ENCODE measurements at regions not wholly inside any gene's neighbourhood (a gene's known extent, or its start where the extent isn't known, plus 50 kb on each side); places are given as distances from the start of the nearest gene placed in this dataset.

- no peak for FAIRE-seq
- no peak for DNase-seq (ENCODE audit: insufficient read length, low spot score)
- no peak for TF ChIP-seq POLR2A (IDR thresholded peaks at IDR 0.05; ENCODE audit: low read depth, low read length)
- no peak for TF ChIP-seq PAX5 (IDR thresholded peaks at IDR 0.05; ENCODE audit: insufficient read depth, low read length, severe bottlenecking)
- TF ChIP-seq POLR2AphosphoS5 (IDR thresholded peaks at IDR 0.05; ENCODE audit: low read depth, low read length): no peak
- TF ChIP-seq POU2F2 (IDR thresholded peaks at IDR 0.05; ENCODE audit: low read depth, low read length): no peak
- no peak for TF ChIP-seq SPI1 (IDR thresholded peaks at IDR 0.05; ENCODE audit: low read depth, low read length)
- TF ChIP-seq TAF1 (IDR thresholded peaks at IDR 0.05; ENCODE audit: low read depth, low read length): no peak
Measured at GRCh38 chr14:62213516-62213915, 451.3 kb downstream of the SNAPC1 start.

DNA sequence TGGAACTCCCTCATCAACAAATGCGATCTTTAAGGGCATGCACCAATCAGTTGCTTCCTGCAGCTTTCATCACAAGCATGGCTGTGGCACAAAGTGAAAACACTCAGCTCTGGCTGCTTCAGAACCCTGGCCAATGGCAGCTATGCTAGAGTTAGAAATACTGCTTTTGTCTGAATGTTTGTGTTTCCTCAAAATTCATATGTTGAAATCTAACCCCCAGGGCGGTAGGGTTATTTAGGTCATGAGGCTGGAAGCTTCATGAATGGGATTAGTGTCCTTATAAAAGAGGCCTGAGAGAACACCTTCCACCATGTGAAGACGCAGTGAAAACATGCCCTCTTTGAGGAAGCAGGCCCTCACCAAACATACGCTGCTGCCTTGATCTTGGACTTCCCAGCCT, 453.9 kb downstream of the SNAPC1 start:
- no peak for DNase-seq (ENCODE audit: insufficient read length, low spot score)
- TF ChIP-seq SPI1 (IDR thresholded peaks at IDR 0.05; ENCODE audit: low read depth, low read length) (no peak), POLR2A (IDR thresholded peaks at IDR 0.05; ENCODE audit: low read depth, low read length) (no peak), POLR2AphosphoS5 (IDR thresholded peaks at IDR 0.05; ENCODE audit: low read depth, low read length) (no peak), PAX5 (IDR thresholded peaks at IDR 0.05; ENCODE audit: insufficient read depth, low read length, severe bottlenecking) (no peak), TAF1 (IDR thresholded peaks at IDR 0.05; ENCODE audit: low read depth, low read length) (no peak), POU2F2 (IDR thresholded peaks at IDR 0.05; ENCODE audit: low read depth, low read length) (no peak)
- no peak for FAIRE-seq

GRCh38 chr14:62234849-62235248, 472.6 kb downstream of the SNAPC1 start:
- no peak for TF ChIP-seq TAF1 (IDR thresholded peaks at IDR 0.05; ENCODE audit: low read depth, low read length)
- no peak for TF ChIP-seq POLR2AphosphoS5 (IDR thresholded peaks at IDR 0.05; ENCODE audit: low read depth, low read length)
- no peak for TF ChIP-seq POU2F2 (IDR thresholded peaks at IDR 0.05; ENCODE audit: low read depth, low read length)
- FAIRE-seq (no peak), DNase-seq (ENCODE audit: insufficient read length, low spot score) (no peak)

GRCh38 chr14:62244221-62244620, 482.0 kb downstream of the SNAPC1 start:
- no peak for DNase-seq (ENCODE audit: insufficient read length, low spot score)
- TF ChIP-seq TAF1 (IDR thresholded peaks at IDR 0.05; ENCODE audit: low read depth, low read length) (no peak), SPI1 (IDR thresholded peaks at IDR 0.05; ENCODE audit: low read depth, low read length) (no peak), PAX5 (IDR thresholded peaks at IDR 0.05; ENCODE audit: insufficient read depth, low read length, severe bottlenecking) (no peak), POLR2AphosphoS5 (IDR thresholded peaks at IDR 0.05; ENCODE audit: low read depth, low read length) (no peak), POLR2A (IDR thresholded peaks at IDR 0.05; ENCODE audit: low read depth, low read length) (no peak), POU2F2 (IDR thresholded peaks at IDR 0.05; ENCODE audit: low read depth, low read length) (no peak)
- FAIRE-seq: no peak

DNA sequence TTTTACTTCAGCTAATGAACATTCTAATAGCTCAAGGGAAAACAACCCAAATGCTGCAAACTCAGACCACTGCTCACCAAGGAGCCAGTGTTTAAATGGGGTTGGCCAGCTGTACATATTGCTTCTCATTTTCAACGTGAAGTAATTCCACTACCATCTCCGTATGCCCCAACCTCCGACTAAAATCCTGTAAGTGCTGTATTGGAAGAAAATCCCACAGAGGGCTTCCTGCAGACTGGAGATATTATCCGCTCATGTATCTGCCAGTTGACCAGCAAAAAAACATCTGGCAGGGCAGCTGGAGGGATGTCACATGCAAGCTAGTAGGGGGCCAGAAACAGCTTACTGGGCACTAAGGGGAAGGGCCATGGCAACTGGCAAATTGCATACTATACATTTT, 485.0 kb downstream of the SNAPC1 start:
- no peak for TF ChIP-seq POLR2A (IDR thresholded peaks at IDR 0.05; ENCODE audit: low read depth, low read length)
- no peak for TF ChIP-seq POLR2AphosphoS5 (IDR thresholded peaks at IDR 0.05; ENCODE audit: low read depth, low read length)
- no peak for TF ChIP-seq SPI1 (IDR thresholded peaks at IDR 0.05; ENCODE audit: low read depth, low read length)
- TF ChIP-seq TAF1 (IDR thresholded peaks at IDR 0.05; ENCODE audit: low read depth, low read length): no peak
- no peak for TF ChIP-seq POU2F2 (IDR thresholded peaks at IDR 0.05; ENCODE audit: low read depth, low read length)
- no peak for TF ChIP-seq PAX5 (IDR thresholded peaks at IDR 0.05; ENCODE audit: insufficient read depth, low read length, severe bottlenecking)
- DNase-seq (ENCODE audit: insufficient read length, low spot score): no peak
- no peak for FAIRE-seq

DNA sequence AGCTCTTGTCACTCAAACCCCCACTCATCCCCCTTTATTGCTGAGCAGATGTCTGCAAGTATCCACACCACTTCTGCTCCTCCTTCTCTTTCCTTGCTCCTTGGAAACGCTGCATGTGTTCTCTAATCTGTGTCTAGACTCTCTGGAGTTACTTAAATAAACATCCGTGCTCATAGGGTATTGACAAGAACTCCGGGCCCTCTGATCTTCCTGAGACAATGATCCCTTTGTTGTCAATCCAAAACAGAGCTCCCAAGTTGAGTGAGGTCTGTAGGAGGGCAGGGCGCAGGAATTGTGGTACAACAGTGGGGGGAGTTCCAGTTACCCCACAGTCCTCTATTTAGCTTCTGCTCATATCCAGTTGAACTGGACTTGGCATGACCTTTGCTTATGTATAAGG, 489.0 kb downstream of the SNAPC1 start:
- DNase-seq (ENCODE audit: insufficient read length, low spot score) (no peak), FAIRE-seq (no peak)
- no peak for TF ChIP-seq POLR2AphosphoS5 (IDR thresholded peaks at IDR 0.05; ENCODE audit: low read depth, low read length)

GRCh38 chr14:62253171-62253570, 491.0 kb downstream of the SNAPC1 start:
- FAIRE-seq (no peak), DNase-seq (ENCODE audit: insufficient read length, low spot score) (no peak)
- TF ChIP-seq POLR2A (IDR thresholded peaks at IDR 0.05; ENCODE audit: low read depth, low read length) (no peak), POLR2AphosphoS5 (IDR thresholded peaks at IDR 0.05; ENCODE audit: low read depth, low read length) (no peak), PAX5 (IDR thresholded peaks at IDR 0.05; ENCODE audit: insufficient read depth, low read length, severe bottlenecking) (no peak), SPI1 (IDR thresholded peaks at IDR 0.05; ENCODE audit: low read depth, low read length) (no peak), POU2F2 (IDR thresholded peaks at IDR 0.05; ENCODE audit: low read depth, low read length) (no peak), TAF1 (IDR thresholded peaks at IDR 0.05; ENCODE audit: low read depth, low read length) (no peak)

GRCh38 chr14:62253911-62254310, 491.7 kb downstream of the SNAPC1 start:
- no peak for DNase-seq (ENCODE audit: insufficient read length, low spot score)
- no peak for FAIRE-seq
- TF ChIP-seq POLR2A (IDR thresholded peaks at IDR 0.05; ENCODE audit: low read depth, low read length) (no peak), POU2F2 (IDR thresholded peaks at IDR 0.05; ENCODE audit: low read depth, low read length) (no peak)

DNA sequence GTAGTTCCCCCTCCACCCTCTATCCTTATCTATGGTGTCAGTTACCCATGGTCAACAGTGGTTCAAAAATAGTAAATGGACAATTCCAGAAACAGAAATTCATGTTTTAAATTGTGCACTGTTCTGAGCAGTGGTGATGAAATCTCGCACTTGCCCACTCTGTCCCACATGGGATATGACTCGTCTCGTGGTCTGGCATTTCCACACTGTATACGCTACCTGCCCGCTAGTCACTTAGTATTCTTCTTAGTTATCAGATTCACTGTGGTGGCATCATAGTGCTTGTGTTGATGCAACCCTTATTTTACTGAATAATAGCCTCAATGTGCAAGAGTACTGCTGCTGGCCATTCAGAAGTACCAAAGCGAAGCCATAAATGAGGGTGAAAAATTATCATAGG, 507.0 kb downstream of the SNAPC1 start:
- FAIRE-seq (no peak), DNase-seq (ENCODE audit: insufficient read length, low spot score) (no peak)
- TF ChIP-seq SPI1 (IDR thresholded peaks at IDR 0.05; ENCODE audit: low read depth, low read length): no peak
- no peak for TF ChIP-seq PAX5 (IDR thresholded peaks at IDR 0.05; ENCODE audit: insufficient read depth, low read length, severe bottlenecking)

DNA sequence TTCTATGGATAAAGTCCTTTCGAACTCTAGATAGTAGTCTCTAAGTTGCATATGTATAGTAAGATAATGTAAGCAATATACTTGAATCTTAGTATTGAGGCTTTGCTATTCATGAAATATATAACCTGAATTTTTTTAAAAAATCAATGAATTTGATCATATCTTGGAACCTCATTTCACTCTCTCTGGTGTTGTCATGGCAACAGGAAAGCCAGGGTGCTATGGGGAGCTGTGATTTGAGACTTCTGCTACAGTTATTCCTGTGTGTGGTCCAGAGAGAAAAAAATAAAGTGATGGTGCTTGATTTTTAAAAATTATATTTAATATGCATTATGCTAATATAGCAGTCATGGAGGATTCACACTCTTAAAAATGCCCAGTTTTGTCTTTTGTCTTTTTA, 508.0 kb downstream of the SNAPC1 start:
- DNase-seq (ENCODE audit: insufficient read length, low spot score) (no peak), FAIRE-seq (no peak)
- no peak for TF ChIP-seq POLR2AphosphoS5 (IDR thresholded peaks at IDR 0.05; ENCODE audit: low read depth, low read length)
- TF ChIP-seq POLR2A (IDR thresholded peaks at IDR 0.05; ENCODE audit: low read depth, low read length): no peak
- TF ChIP-seq TAF1 (IDR thresholded peaks at IDR 0.05; ENCODE audit: low read depth, low read length): no peak
- TF ChIP-seq SPI1 (IDR thresholded peaks at IDR 0.05; ENCODE audit: low read depth, low read length): no peak
- no peak for TF ChIP-seq POU2F2 (IDR thresholded peaks at IDR 0.05; ENCODE audit: low read depth, low read length)
- TF ChIP-seq PAX5 (IDR thresholded peaks at IDR 0.05; ENCODE audit: insufficient read depth, low read length, severe bottlenecking): no peak

GRCh38 chr14:62280366-62280765, 518.1 kb downstream of the SNAPC1 start:
- no peak for FAIRE-seq
- TF ChIP-seq TAF1 (IDR thresholded peaks at IDR 0.05; ENCODE audit: low read depth, low read length) (no peak), PAX5 (IDR thresholded peaks at IDR 0.05; ENCODE audit: insufficient read depth, low read length, severe bottlenecking) (no peak), SPI1 (IDR thresholded peaks at IDR 0.05; ENCODE audit: low read depth, low read length) (no peak), POU2F2 (IDR thresholded peaks at IDR 0.05; ENCODE audit: low read depth, low read length) (no peak), POLR2AphosphoS5 (IDR thresholded peaks at IDR 0.05; ENCODE audit: low read depth, low read length) (no peak), POLR2A (IDR thresholded peaks at IDR 0.05; ENCODE audit: low read depth, low read length) (no peak)
- DNase-seq (ENCODE audit: insufficient read length, low spot score): no peak

All from GM12891 (cell line).